IMR-90 (cell line): ENCODE measurements at regions not wholly inside any gene's neighbourhood (a gene's known extent, or its start where the extent isn't known, plus 50 kb on each side); places are given as distances from the start of the nearest gene placed in this dataset.

Experiments used
- BHLHE40 ChIP-seq: fragments of 150-350 bp; IDR thresholded peaks from 2 replicates; pipeline ENCODE4 v1.6.1; 2016; ENCODE audit warnings: mild to moderate bottlenecking, low read depth, low read length
- MAFK ChIP-seq: IDR thresholded peaks from 2 replicates; pipeline ENCODE4 v1.6.1; 2012; ENCODE audit warnings: low read depth, low read length, improper control_type of control experiment
- POLR2A ChIP-seq: IDR thresholded peaks from 2 replicates; pipeline ENCODE4 v1.6.1; 2012; ENCODE audit warnings: mild to moderate bottlenecking, low read depth, low read length
- RCOR1 ChIP-seq: IDR thresholded peaks from 2 replicates; pipeline ENCODE4 v1.6.1; 2012; ENCODE audit warnings: mild to moderate bottlenecking, low read length, improper control_type of control experiment; ENCODE audit not compliant: insufficient replicate concordance
- TF ChIP-seq, protein P1 (sequence below): conservative IDR thresholded peaks from 2 replicates; pipeline ENCODE4 v1.5.1; 2012; ENCODE audit warnings: mild to moderate bottlenecking, low read depth, low read length, improper control_type of control experiment

GRCh38 chr12:103249607-103250006 lies 246.2 kb downstream of the C12orf42 start:
- TF ChIP-seq MAFK (no peak), RCOR1 (no peak), POLR2A (no peak), BHLHE40 (no peak)
- TF ChIP-seq, protein P1, sequence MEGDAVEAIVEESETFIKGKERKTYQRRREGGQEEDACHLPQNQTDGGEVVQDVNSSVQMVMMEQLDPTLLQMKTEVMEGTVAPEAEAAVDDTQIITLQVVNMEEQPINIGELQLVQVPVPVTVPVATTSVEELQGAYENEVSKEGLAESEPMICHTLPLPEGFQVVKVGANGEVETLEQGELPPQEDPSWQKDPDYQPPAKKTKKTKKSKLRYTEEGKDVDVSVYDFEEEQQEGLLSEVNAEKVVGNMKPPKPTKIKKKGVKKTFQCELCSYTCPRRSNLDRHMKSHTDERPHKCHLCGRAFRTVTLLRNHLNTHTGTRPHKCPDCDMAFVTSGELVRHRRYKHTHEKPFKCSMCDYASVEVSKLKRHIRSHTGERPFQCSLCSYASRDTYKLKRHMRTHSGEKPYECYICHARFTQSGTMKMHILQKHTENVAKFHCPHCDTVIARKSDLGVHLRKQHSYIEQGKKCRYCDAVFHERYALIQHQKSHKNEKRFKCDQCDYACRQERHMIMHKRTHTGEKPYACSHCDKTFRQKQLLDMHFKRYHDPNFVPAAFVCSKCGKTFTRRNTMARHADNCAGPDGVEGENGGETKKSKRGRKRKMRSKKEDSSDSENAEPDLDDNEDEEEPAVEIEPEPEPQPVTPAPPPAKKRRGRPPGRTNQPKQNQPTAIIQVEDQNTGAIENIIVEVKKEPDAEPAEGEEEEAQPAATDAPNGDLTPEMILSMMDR: no peak
